Stimulated activated CD4-positive, alpha-beta T cell treated with anti-CD3 and anti-CD28 coated beads, Interleukin-2, amount 100 ng/mL, for 4 hours (primary cell): ENCODE measurements at regions not wholly inside any gene's neighbourhood (a gene's known extent, or its start where the extent isn't known, plus 50 kb on each side); places are given as distances from the start of the nearest gene placed in this dataset.

Experiments
- DNase-seq: peaks from one replicate; pipeline ENCODE4 v3.0.0-alpha.2; 2020; ENCODE audit warnings: low read depth

DNA sequence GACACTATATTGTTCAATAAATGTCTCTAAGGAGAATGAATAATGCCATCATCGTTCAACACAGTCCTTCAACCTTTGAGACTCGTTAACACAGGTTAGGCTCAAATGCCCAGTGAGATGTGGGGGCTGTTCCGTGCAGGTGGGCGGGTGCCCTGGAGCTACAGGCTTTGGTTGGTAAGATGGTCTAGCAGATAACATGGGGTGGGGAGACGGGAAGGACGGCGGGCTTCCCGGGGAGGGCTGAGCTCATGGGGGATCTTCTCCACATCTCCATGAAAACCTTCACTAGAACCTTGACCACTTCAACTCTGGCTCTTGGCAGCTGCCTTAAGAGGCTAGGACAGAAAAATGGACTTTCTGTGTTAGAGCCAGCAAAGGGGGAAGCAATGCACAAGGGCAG, 134.1 kb upstream of the TCERG1L start:
- no peak for DNase-seq

DNA sequence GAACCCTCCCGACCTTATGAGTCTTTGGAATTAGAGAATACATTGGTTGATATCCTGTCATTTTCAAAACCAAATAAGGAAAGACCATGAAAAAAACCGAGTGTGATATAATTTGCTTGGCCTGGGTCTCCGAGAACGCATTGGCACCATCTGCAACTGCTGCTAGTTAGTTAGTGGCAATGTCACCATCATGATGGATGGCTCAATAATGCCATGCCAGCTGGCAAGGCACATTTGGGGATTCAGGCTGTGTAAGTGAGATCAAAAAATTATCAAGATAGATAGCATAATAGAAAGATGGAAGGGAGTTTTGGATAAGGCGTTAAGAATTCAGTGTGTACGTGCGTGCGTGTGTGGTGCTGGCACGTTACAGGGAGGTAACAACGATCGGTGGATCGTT, 134.7 kb upstream of the TCERG1L start:
- DNase-seq: no peak

DNA sequence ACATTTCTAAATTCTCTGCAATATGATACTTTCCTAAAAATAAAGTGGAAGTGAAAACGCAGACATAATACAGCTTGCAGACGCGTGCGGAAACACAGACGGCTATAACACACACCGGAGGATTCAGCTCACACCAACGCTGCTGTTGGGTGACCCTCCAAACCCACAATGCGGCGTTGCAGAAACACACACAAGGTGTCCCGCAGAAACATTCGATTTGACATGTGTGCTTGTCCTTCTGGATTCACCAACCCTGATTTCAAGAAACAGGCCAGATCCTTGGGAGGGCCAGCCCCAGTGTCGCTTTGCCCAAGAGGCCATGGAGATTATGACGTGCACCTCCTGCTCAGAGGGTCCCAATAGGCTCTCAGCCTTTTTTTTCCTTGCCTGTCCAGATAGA, 136.7 kb upstream of the TCERG1L start:
- no peak for DNase-seq

DNA sequence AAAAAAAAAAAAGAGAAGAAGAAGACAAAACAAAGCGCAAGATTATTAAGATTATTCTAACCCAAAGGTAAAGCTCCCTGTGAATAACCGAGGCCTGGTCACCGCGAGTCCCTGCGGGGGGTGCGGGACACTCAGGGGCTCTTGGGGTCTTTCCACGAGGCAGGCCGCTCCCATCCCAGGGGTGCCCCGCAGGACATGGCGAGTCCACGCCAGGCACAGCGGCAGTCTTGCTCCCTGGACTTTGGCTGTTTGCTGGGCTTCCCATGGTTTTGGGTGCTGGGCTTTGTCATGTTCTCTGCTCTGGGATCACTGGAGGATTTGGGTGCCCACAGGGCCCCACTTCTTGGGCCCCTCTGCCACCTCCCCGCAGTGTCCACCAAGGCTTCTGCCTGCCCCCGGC, 137.4 kb upstream of the TCERG1L start:
- no peak for DNase-seq

DNA sequence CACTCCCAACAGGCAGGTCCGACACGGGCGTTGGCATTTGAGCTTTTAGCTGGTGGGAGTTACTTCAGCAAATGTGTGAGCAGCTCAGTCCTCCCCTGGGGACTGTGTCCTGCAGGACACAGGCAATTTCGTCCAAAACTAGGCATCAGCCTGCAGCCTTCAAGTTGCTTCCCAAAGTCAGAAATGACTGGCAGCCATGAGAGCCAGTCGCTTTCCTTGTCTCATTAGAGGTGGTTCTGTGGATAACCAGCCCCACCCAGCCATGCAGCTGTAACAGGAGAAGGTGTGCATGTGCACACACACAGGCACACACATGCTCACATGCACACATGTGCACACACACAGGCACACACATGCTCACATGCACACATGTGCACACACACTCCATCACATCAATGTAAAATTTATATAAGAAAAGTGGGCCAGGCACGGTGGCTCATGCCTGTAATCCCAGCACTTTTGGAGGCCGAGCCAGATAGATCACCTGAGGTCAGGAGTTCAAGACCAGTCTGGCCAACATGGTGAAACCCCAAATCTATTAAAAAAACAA, 138.8 kb upstream of the TCERG1L start:
- no peak for DNase-seq

DNA sequence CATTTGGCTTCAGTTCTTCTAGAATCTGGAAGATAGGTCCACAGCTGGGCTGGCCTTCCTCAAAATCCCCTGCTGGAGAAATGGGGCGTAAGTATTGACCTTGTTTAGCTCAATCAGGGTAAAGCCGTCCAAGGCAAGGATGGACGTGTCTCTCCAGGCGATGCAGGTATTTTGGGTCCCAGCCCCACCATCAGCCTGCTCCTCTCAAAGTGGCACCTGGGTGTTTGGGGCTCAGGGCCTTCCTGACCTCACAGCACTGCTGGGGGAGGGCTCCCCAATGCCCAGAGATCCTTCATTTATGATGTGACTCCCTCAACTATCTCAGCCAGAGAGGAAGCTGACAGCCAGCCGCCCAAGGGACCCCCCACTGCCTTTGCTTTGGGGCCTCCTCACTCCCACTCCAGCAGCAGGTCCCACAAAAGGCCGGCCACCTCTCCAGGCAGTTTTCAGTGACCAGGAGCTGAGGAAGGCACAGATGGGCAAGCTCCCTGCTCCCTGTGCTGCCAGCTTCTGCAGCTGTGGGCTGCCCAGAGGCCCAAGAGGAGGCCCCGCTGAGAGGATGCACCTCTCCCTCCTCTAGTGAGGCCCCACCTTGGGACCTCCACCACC, 140.0 kb upstream of the TCERG1L start:
- DNase-seq: no peak

DNA sequence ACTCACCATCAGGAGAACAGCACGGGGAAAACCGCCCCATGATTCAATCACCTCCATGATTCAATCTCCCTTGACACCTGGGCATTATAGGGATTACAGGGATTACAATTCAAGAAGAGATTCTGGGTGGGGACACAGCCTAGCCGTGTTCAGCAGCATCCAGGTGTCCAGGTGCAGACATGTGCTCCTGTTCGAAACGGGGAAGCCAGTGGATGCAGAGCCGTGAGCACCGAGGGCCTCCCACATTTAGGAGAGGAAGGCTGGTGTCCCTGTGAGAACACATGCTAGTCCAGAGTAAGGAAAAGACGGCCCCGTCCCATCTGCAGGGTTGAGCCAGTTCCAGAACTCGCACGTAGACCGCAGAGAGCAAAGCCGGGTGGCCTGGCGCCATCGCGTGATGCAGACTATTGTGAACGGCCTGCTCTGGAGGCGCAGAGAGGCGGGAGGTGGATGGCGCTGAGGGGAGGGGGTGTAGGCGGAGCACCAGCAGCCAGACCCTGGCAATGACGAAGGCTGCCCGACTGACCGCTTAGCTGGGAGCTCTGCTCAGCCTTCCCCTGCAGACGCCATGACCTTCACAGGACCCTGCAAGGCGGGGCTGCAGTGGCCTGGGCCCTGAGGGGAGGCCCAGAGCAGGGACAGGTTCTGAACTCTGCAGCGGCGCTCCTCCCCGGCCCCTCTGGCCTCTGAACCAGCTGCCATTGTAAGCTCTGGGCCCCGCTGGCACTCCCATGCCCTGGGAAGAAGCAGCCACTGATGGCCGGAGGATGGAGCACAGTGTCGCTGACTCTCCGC, 141.6 kb upstream of the TCERG1L start:
- DNase-seq: no peak

DNA sequence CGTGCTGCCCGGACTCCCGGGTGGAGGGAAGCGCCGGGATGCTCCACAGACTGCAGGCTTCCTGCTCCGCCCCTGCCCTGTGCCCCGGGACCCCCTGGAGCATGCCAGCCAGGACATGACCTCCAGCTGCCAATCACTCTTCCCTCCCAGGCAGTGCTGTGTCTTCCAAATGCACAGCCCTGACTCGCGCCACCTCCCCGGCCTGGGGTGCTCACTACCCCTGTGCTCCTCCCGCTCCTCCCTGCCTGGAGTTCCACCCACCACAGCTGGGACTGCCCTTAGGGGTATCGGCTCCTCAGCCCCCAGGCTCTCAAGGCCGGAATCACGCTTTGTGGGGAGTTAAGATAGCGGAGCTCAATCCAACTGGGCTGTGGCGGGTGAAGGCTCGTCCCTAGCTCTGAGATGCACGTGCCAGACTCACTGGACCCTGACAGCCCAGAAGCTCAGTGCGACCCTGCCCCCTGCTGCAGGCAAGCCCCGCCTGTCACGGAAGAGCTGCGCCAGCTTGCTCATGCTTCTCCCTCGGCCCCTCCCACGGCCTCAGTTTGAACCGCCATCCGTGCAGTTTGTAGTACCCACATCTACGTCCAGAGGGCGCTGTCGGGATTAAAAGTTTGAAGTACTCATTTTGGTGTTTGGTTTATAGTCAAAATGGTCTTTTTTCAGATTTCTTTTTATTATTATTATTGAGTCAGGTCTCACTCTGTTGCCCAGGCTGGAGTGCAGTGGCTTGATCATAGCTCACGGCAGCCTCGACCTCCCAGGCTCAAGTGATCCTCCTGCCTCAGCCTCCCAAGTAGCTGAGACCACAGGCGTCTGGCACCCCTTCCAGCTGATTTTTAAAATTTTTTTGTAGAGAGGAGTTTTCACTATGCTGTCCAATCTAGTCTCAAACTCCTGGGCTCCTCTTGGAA, 142.5 kb upstream of the TCERG1L start:
- DNase-seq: peak; percentile 32

DNA sequence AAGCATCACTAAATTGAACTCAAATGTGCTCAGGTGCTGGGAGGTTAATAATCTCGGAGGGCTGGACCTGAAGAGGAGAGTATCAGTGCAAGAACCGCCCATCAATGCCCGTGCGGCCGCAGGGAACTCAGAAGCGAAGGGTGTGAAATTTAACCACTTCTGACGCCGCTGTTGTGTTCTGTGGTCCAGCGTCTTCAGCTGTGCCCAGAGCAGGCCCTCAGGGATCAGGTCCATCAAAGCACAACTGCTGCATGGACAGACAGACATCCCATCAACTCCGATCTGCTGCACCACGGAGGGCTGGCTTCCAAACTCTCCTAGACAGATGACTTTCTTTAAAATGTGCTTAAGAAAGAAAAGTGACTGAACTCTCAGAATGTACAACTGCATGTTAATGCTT, 144.9 kb upstream of the TCERG1L start:
- no peak for DNase-seq

DNA sequence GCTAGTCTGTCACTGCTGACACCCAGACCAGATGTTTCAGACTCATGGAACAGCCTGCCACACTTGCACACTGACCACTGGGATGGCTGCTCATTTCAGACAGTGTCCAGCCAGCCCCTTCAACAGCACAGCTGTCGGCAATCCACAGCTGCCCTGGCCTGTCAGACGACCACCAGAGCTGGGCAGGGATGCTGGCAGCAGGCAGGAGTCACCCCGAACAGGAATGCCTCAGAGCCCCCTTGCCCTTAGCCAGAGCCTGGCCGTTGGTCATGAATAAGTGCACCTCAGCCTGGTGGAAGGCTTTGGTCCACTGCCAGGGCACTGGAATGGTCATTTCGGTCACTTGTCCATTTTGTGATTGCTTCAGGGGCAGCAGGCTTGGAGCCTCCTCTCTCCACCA, 149.6 kb upstream of the TCERG1L start:
- DNase-seq: no peak

DNA sequence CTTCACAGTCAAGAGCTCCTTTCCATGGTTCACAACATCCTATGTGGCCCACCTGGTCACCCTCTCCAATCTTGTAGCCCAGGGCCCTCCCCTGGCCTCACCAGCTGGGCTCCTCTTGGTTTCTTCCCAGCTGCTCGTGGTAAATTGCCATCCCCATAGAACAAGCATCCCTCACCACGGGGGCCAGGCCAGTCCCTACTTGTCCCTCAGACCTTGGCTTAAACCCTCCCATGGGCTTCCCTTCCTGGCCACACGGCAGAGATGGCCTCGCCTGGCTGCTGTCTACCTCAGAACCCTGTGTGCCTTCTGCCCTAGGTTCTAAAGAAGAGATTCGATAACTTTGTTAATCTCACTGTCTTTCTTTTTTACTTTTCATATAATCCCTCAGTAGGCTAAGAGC, 153.3 kb upstream of the TCERG1L start:
- DNase-seq: no peak

DNA sequence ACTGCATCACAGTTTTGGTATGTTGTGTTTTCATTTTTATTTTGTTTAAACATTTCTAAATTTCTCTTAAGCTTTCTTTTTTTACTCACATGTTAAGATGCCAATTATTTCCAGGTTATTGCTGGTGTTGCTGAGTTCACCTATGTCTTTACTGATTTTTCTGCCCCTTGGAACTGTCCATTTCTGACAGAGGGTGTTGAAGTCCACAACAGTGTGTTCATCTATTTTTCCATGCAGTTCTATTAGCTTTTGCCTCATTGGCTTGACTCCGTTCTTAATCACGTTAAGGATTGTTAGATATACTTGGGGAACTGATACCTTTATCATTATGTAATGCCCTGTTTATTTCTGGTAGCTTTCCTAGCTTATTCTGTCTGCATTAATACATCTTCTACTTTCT, 158.0 kb upstream of the TCERG1L start:
- DNase-seq: no peak

DNA sequence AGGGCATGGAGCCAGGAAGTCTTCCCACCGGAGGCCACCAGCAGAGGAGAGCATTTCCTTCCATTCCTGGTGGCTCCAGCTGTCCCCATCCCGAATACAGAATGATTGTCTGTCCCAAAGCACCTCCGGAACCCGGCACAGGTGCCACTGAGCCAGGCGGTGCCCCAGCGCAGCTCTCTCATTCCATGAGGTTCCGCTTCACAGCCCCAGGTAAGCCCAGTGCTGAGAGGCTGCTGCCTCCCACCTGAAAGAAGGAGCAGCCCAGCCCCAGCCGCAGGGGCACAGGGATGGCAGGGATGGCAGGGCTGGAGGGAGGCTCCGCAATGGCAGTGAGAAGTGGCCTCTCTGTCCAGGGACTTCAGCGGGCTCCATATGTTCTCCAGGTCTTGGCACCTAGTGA, 162.1 kb upstream of the TCERG1L start:
- no peak for DNase-seq

DNA sequence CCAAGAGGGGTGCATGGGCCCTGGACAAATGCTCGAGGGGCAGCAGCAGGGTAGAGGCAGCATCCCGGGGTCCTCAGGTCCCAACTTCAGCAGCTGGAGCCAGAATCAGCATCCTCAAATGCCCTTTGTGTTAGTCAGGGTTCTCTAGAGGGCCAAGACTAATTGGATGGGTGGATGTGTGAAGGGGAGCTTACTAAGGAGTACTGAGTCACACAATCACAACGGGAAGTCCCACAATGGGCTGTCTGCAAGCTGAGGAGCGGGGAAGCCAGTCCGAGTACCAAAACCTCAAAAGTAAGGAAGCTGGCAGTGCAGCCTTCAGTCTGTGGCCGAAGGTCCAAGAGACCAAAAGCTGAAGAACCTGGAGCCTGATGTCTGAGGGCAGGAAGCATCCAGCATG, 162.9 kb upstream of the TCERG1L start:
- DNase-seq: no peak

DNA sequence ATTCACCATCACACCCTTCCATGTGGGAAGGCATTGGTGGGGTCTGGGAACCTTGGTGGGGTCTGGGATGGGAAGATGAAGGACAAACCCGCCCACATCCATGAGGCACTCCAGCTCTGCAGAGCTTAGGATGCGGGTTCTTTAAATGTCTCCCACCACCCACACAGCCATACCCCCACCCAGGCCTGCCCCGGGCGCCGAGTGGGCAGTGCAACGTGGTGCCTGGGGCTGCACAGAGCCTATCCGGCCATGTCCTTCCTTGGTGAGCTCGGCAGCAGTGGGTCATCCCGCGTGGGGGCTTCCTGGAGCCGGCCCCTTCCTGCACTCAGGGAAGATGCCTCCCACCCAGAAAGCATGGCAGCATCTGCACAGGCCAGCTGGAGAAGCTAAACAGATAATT, 163.5 kb upstream of the TCERG1L start:
- DNase-seq: no peak

DNA sequence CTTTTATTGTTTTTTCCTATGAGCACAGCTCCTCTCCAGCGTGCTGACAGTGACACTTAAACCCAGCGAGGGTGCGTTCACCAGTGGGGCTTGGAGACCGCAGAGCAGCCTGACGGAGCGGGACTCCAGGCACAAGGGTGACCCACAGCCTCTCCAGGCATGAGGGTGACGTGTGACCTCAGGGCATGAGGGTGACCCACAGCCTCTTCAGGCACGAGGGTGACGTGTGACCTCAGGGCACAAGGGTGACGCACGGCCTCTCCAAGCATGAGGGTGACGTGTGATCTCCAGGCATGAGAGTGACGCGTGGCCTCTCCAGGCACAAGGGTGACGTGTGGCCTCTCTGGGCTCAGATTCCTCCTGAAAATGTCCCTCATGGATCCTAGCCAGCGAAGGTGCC, 164.3 kb upstream of the TCERG1L start:
- no peak for DNase-seq

DNA sequence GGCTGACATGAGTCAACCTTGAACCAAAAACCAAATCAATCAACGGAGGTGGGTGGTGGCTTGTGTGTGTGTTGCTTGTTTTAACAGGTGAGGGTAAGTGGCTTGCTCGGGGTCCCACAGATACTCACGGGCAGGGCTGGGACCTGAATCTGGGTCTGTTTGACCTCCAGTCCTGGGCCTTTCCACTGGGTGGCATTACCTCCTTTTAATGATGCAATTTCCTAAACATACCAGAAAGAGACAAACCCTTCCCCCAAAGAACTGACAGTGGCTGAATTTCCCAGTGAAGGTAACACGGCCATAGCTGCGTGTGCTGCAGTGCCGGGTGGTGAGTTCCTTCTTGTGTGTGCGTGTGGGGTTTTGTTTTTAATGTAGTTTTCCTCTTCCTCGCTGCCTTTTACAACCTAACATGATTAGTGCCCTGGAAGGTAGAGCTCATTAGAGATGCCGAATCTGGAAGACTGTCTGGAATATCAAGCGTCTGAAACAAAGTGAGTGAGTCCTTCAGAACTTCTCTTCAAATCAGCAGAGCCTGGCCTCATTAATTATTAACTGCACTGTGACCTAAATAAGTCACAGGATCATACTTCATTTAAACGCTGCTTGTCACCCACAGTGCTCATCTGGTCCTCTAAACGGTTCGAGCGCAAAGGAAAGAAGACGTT, 166.1 kb upstream of the TCERG1L start:
- DNase-seq: no peak

DNA sequence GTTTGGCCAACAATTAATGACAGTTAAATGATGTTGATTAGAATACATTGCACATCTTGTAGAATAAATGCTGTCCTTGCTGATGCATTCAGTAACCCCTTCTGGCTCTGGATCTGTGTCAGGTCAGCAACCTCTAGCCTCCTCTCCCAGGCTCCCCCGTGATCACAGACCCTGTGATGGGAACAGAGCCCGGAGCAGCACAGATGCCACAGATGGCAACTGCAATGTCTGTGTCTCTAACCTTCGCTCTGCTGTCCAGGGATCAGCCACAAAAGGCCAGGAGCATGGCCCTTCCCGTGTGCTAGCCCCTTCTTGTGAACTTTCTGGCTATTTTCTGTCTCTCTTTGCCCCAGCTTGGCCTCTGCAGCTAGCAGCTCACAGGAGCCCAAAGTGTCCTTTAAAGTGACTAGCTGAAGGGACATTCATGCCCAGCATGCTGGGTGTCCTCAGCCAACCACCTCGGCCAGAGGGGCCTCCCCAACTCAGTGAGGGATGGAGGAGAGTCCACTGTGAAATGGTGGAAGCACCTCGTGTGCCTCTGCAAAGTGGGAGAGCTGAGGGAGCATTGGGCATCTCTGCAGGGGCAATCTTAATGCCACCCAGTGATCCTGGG, 167.0 kb upstream of the TCERG1L start:
- no peak for DNase-seq

DNA sequence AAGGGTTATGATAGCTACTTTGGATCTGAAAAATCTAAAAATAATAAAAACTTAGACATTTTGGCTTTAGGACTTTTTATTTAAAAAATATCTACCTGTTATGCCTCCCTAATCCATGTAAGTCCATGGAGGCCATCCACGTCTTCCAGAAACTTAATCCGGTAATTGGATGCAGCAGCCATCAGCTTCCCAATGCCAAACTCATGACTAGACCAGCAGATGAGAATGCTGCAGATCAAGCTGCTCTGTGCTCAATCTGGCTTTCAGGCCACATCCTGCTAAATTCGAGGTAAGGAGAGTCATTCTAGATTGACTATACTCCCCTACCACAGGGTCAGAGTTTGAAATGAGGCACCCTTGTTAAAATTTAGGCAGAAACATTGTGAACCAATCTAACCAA, 168.5 kb upstream of the TCERG1L start:
- DNase-seq: no peak

DNA sequence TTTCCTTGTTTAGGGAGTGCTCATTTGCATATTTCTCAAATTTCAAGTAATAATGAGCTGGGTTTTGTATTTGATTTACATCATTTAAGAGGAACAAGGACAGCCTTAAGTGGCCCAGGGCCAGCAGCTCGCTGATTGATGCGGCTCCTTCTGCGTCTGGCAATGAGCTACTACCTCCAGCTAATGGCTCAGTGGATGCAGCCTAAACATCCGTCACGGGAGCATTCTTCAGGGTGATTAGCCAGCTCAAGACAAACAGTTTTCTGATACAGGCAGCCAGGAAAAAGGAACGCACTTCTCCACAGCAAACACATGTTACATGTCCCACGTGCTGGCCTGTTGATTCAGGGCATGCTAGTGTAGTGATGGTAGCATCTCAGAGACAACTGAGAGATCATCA, 169.3 kb upstream of the TCERG1L start:
- DNase-seq: no peak

DNA sequence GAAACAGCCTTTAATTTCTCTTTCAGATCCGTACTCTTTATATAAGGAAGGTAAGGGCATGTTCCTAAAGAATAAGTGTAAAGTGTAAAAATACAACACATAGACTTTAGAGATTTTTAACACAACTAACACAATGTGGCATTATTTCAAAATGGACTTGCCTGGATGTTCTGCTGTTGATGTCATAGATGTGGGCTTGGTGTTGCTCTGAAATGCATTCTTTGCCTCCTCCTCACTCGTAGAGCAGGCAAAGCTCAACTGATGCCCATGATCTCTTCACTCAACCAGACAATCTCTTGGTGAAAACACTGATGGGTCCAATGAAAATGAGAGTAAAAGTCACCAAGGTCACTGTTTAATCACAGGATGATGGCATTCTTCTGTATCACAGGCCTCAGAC, 174.2 kb upstream of the TCERG1L start:
- no peak for DNase-seq

DNA sequence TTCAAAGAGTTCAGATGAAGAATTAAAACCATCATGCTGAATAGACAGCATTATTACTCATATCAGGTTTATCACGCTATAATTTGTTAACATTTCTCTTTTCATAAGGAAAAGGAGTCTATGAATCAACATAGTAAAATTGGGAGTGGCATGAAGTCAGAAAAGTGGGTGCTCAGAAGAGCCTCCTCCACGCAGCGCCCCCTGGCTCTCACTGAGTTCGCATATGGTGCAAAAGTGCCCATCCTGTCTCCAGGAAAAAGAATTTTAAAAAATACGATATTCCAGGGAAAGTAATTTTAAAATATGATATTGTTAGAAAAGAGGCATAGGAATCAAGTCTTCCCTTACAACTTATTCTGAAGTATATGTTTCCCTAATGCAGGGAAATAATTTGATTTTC, 176.3 kb upstream of the TCERG1L start:
- no peak for DNase-seq
